Stimulated activated CD4-positive, alpha-beta T cell treated with anti-CD3 and anti-CD28 coated beads, TNF-alpha, amount 100 ng/mL, for 24 hours (primary cell): ENCODE measurements at regions not wholly inside any gene's neighbourhood (a gene's known extent, or its start where the extent isn't known, plus 50 kb on each side); places are given as distances from the start of the nearest gene placed in this dataset.

Source experiments
- DNase-seq, 3 experiments: peaks; one replicate each; pipeline ENCODE4 v3.0.0-alpha.2; 2020; ENCODE audit warnings: low read depth in 3 of 3

GRCh38 chr21:21605521-21605920 is 607.3 kb downstream of the NCAM2 start:
- no peak for DNase-seq

- DNase-seq = no peak
These were observed 607.8 kb downstream of the NCAM2 start for GRCh38 chr21:21606041-21606440.

GRCh38 chr21:21612466-21612865 is 614.3 kb downstream of the NCAM2 start:
- DNase-seq = no peak

- no peak for DNase-seq
These were observed 616.8 kb downstream of the NCAM2 start for GRCh38 chr21:21614966-21615365.

GRCh38 chr21:21622460-21623234 is 624.4 kb downstream of the NCAM2 start:
- no peak for DNase-seq

- DNase-seq = no peak
These were observed 626.5 kb downstream of the NCAM2 start for GRCh38 chr21:21624674-21625073.

GRCh38 chr21:21631961-21632360 is 633.8 kb downstream of the NCAM2 start:
- no peak for DNase-seq

- no peak for DNase-seq
These were observed 634.7 kb downstream of the NCAM2 start for GRCh38 chr21:21632926-21633325.

- no peak for DNase-seq
These were observed 663.5 kb downstream of the NCAM2 start for GRCh38 chr21:21661741-21662140.

- DNase-seq = no peak
These were observed 664.6 kb downstream of the NCAM2 start for GRCh38 chr21:21662776-21663175.

GRCh38 chr21:21664871-21665270 is 666.7 kb downstream of the NCAM2 start:
- no peak for DNase-seq

- DNase-seq = no peak
These were observed 668.5 kb downstream of the NCAM2 start for GRCh38 chr21:21666689-21667088.

GRCh38 chr21:21668198-21668597 is 670.0 kb downstream of the NCAM2 start:
- no peak for DNase-seq

GRCh38 chr21:21673959-21674358 is 675.8 kb downstream of the NCAM2 start:
- no peak for DNase-seq

- no peak for DNase-seq
These were observed 677.4 kb downstream of the NCAM2 start for GRCh38 chr21:21675601-21676000.

GRCh38 chr21:21682172-21682571 is 684.0 kb downstream of the NCAM2 start:
- DNase-seq = no peak

GRCh38 chr21:21688889-21689288 is 690.7 kb downstream of the NCAM2 start:
- DNase-seq = no peak

GRCh38 chr21:21690068-21690665 is 692.0 kb downstream of the NCAM2 start:
- no peak for DNase-seq

GRCh38 chr21:21712748-21713520 is 714.7 kb downstream of the NCAM2 start:
- DNase-seq = no peak

GRCh38 chr21:21713651-21714180 is 715.5 kb downstream of the NCAM2 start:
- DNase-seq = no peak

- DNase-seq = no peak
These were observed 716.2 kb downstream of the NCAM2 start for GRCh38 chr21:21714426-21714825.

GRCh38 chr21:21715266-21715969 is 717.2 kb downstream of the NCAM2 start:
- DNase-seq = no peak
